ENCODE measurements at regions not wholly inside any gene's neighbourhood (a gene's known extent, or its start where the extent isn't known, plus 50 kb on each side); places are given as distances from the start of the nearest gene placed in this dataset.

DNA sequence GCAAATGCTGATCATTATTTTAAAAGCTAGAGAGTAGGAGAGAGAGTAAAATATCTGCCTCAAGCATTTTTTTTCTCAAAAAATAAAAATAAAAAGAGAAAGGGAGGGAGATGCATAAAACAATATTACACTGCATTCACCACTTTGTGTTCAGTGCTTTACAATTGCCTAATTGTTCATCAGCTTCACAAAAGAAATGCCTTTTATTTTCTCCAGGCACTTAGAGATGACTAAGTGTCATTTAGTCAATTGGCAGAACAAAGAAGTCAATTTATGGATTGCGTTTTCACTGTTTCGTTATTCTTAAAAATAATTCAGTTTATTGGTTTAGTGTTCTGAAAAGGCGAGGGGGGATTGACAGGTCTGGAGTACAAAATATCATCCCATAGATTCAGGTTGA is 232.5 kb upstream of the CCNH start:
- Histone ChIP-seq H3K36me3 (replicated peaks in 1 of 2; ENCODE audit: control insufficient read depth in 1 of 2, insufficient read depth in 2 of 2, low read length in 1 of 2) (no peaks in the 10 kb centered on the region), H3K27ac (ENCODE audit: low read depth in 2 of 2, low read length in 1 of 2) (no peak overlapping the region), H4K20me1 (ENCODE audit: insufficient read depth) (no peaks in the 10 kb centered on the region), H2AFZ (ENCODE audit: low read depth) (no peak overlapping the region), H3K9me3 (no peaks in the 10 kb centered on the region), H3K9me2 (no peaks in the 10 kb centered on the region), H3K79me2 (ENCODE audit: insufficient read depth) (no peaks in the 10 kb centered on the region), H3K4me3 (ENCODE audit: low read depth in 2 of 2, low read length in 1 of 2) (no peak overlapping the region), H3K4me1 (ENCODE audit: control insufficient read depth in 1 of 2, insufficient read depth in 2 of 2, low read depth in 1 of 2, low read length in 1 of 2) (no peaks in the 10 kb centered on the region), H3K27me3 (ENCODE audit: insufficient read depth) (no peaks in the 10 kb centered on the region), H3F3A (replicated peaks; ENCODE audit: insufficient read depth) (no peaks in the 10 kb centered on the region), H3K4me2 (no peak overlapping the region), H3K9ac (no peak overlapping the region)
- DNase-seq = no peak
- ChIA-PET CTCF (interaction anchor here (0.7 kb wide), 1 partner anchor 14 kb away, joined by 3 read pairs; no protein-coding TSS in a partner anchor), POLR2A (no interaction called here)
- no peak for TF ChIP-seq SMC3 (IDR thresholded peaks at IDR 0.05; ENCODE audit: low read depth, low read length)
- no peak for TF ChIP-seq FOSL2 (IDR thresholded peaks at IDR 0.05; ENCODE audit: borderline replicate concordance, low read depth)
- TF ChIP-seq MEF2A (IDR thresholded peaks at IDR 0.05; ENCODE audit: borderline replicate concordance, low read depth) = no peak
- TF ChIP-seq RFX5 (IDR thresholded peaks at IDR 0.05; ENCODE audit: low read length) = no peak
- no peak for TF ChIP-seq GABPA (IDR thresholded peaks at IDR 0.05; ENCODE audit: low read depth)
- 11% methylated on average over 3 of the region's 3 CpGs for WGBS (ENCODE audit: low lambda C conversion rate)

DNA sequence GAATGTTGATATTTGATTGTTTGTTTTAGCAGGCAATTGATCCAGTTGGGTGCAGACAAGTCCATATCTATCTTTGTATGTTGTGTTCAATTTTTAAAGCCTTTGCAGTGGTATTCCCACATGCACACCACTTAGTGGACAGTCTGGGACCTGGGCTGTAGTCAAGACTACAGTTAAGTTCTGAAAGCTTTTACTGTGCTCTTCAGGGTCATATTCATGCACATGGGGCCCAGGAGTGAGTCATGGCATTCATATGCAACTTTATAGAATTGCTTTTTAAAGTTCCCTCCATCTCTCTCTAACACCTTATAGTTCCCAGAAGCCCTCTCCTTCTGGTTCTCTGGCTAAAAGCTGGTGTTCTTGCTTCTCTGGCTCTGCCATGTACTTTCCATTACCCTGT is 228.2 kb upstream of the CCNH start:
- Histone ChIP-seq H3K27ac (ENCODE audit: low read depth in 2 of 2, low read length in 1 of 2) (no peak overlapping the region), H3F3A (replicated peaks; ENCODE audit: insufficient read depth) (no peaks in the 10 kb centered on the region), H4K20me1 (ENCODE audit: insufficient read depth) (no peaks in the 10 kb centered on the region), H3K27me3 (ENCODE audit: insufficient read depth) (no peaks in the 10 kb centered on the region), H3K4me1 (ENCODE audit: control insufficient read depth in 1 of 2, insufficient read depth in 2 of 2, low read depth in 1 of 2, low read length in 1 of 2) (no peaks in the 10 kb centered on the region), H3K36me3 (replicated peaks in 1 of 2; ENCODE audit: control insufficient read depth in 1 of 2, insufficient read depth in 2 of 2, low read length in 1 of 2) (no peaks in the 10 kb centered on the region), H3K4me3 (ENCODE audit: low read depth in 2 of 2, low read length in 1 of 2) (no peak overlapping the region), H3K4me2 (no peak overlapping the region), H3K9ac (no peak overlapping the region), H3K79me2 (ENCODE audit: insufficient read depth) (no peaks in the 10 kb centered on the region), H3K9me3 (no peaks in the 10 kb centered on the region), H3K9me2 (no peaks in the 10 kb centered on the region), H2AFZ (ENCODE audit: low read depth) (no peak overlapping the region)
- POLR2A ChIA-PET = no interaction called here
- no peak for DNase-seq
- TF ChIP-seq, protein P1, sequence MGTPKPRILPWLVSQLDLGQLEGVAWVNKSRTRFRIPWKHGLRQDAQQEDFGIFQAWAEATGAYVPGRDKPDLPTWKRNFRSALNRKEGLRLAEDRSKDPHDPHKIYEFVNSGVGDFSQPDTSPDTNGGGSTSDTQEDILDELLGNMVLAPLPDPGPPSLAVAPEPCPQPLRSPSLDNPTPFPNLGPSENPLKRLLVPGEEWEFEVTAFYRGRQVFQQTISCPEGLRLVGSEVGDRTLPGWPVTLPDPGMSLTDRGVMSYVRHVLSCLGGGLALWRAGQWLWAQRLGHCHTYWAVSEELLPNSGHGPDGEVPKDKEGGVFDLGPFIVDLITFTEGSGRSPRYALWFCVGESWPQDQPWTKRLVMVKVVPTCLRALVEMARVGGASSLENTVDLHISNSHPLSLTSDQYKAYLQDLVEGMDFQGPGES (IDR thresholded peaks at IDR 0.05; ENCODE audit: low read depth, low read length) = no peak
- TF ChIP-seq TAF1 (IDR thresholded peaks at IDR 0.05; ENCODE audit: borderline replicate concordance, low read depth, low read length) = no peak
- no peak for TF ChIP-seq EP300 (IDR thresholded peaks at IDR 0.05; ENCODE audit: borderline replicate concordance in 1 of 2, low read depth in 1 of 2, low read length in 1 of 2)
- no peak for TF ChIP-seq FOXJ3 (CRISPR knock-in tag; IDR thresholded peaks at IDR 0.05)
- CTCF ChIA-PET = no interaction called here

- TF ChIP-seq SIN3A (IDR thresholded peaks at IDR 0.05; ENCODE audit: borderline replicate concordance, low read depth, low read length) = no peak
- TF ChIP-seq GATA2 (CRISPR knock-in tag; IDR thresholded peaks at IDR 0.05) = peak; percentile 85
- peak; percentile 65 for TF ChIP-seq CHD2 (IDR thresholded peaks at IDR 0.05; ENCODE audit: low read length, partially characterized antibody)
- TF ChIP-seq, protein P1 (IDR thresholded peaks at IDR 0.05; ENCODE audit: low read depth, low read length) = no peak
- TF ChIP-seq FOXM1 (IDR thresholded peaks at IDR 0.05; ENCODE audit: low read depth) = no peak
- peak; percentile 94 for TF ChIP-seq FOXJ3 (CRISPR knock-in tag; IDR thresholded peaks at IDR 0.05)
- TF ChIP-seq EZH2phosphoT487 (IDR thresholded peaks at IDR 0.05; ENCODE audit: borderline replicate concordance, low read depth) = no peak
- peak; percentile 37; the same call in 1 of the 2 replicates for TF ChIP-seq TCF12 (IDR thresholded peaks at IDR 0.05)
- TF ChIP-seq JUND (IDR thresholded peaks at IDR 0.05) = no peak
- TF ChIP-seq TEAD4 (IDR thresholded peaks at IDR 0.05; ENCODE audit: borderline replicate concordance, insufficient read depth) = peak; percentile 60; the same call in 1 of the 2 replicates
- TF ChIP-seq, protein P2, sequence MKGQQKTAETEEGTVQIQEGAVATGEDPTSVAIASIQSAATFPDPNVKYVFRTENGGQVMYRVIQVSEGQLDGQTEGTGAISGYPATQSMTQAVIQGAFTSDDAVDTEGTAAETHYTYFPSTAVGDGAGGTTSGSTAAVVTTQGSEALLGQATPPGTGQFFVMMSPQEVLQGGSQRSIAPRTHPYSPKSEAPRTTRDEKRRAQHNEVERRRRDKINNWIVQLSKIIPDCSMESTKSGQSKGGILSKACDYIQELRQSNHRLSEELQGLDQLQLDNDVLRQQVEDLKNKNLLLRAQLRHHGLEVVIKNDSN (IDR thresholded peaks at IDR 0.05; ENCODE audit: borderline replicate concordance, low read depth) = no peak
- peak in 1 of 2 experiments; percentile 82; a peak in 2 of 4 replicates for TF ChIP-seq EP300 (IDR thresholded peaks at IDR 0.05; ENCODE audit: borderline replicate concordance in 1 of 2, low read depth in 1 of 2, low read length in 1 of 2)
- TF ChIP-seq RCOR1 (IDR thresholded peaks at IDR 0.05; ENCODE audit: low read length) = peak; percentile 93
- peak; percentile 50; the same call in 1 of the 2 replicates for TF ChIP-seq POLR2AphosphoS5 (IDR thresholded peaks at IDR 0.05; ENCODE audit: low read depth, low read length)
- Histone ChIP-seq H3K36me3 (replicated peaks in 1 of 2; ENCODE audit: control insufficient read depth in 1 of 2, insufficient read depth in 2 of 2, low read length in 1 of 2) (no peaks in the 10 kb centered on the region), H2AFZ (ENCODE audit: low read depth) (no peak overlapping the region), H3K79me2 (ENCODE audit: insufficient read depth) (no peaks in the 10 kb centered on the region), H3K27me3 (ENCODE audit: insufficient read depth) (no peaks in the 10 kb centered on the region), H4K20me1 (ENCODE audit: insufficient read depth) (no peaks in the 10 kb centered on the region), H3K9ac (no peak overlapping the region), H3K27ac (ENCODE audit: low read depth in 2 of 2, low read length in 1 of 2) (no peak overlapping the region; a peak in 1 of 4 replicates), H3K9me3 (no peaks in the 10 kb centered on the region), H3K4me3 (ENCODE audit: low read depth in 2 of 2, low read length in 1 of 2) (no peak overlapping the region), H3F3A (replicated peaks; ENCODE audit: insufficient read depth) (no peaks in the 10 kb centered on the region), H3K4me2 (no peak overlapping the region), H3K9me2 (no peaks in the 10 kb centered on the region), H3K4me1 (ENCODE audit: control insufficient read depth in 1 of 2, insufficient read depth in 2 of 2, low read depth in 1 of 2, low read length in 1 of 2) (no peaks in the 10 kb centered on the region; a peak in 1 of 4 replicates)
- 0% methylated on average over 1 of the region's 1 CpG for WGBS (ENCODE audit: low lambda C conversion rate)
- ChIA-PET POLR2A (no interaction called here), CTCF (no interaction called here)
- DNase-seq = peak; percentile 42
These were observed 214.6 kb upstream of the CCNH start for GRCh38 chr5:87627363-87627762.

Measured in SK-N-SH (cell line).